ENCODE measurements at regions not wholly inside any gene's neighbourhood (a gene's known extent, or its start where the extent isn't known, plus 50 kb on each side); places are given as distances from the start of the nearest gene placed in this dataset.

DNA sequence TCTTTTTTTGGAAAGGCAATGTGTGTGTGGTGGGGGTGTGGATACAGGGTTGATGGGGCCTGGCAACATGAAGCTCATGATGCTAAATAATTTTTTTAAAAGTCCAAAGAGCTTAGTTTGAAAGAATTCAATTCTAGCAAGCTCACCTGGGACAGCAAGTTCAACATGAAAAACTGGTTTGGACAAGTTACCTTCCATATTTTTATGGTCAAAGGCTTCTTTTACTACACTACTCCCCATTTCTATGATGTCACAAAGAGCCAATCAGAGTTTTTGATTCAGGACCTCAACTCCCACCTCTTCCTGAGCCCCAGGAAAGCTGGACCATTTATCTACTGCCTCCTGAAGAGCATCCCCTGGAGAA is 66.1 kb upstream of the CTNNBL1 start:
- Histone ChIP-seq H3K4me2 (ENCODE audit: low read length) (no peak overlapping the region), H3K36me3 (replicated peaks; ENCODE audit: low read depth, low read length) (no peaks in the 10 kb centered on the region), H3K4me3 (ENCODE audit: low read length) (no peak overlapping the region), H3K79me2 (ENCODE audit: low read length) (no peaks in the 10 kb centered on the region), H3K9me3 (ENCODE audit: insufficient read depth, low read length) (no peaks in the 10 kb centered on the region), H3K9ac (ENCODE audit: low read length) (no peak overlapping the region), H3K27ac (ENCODE audit: low read length) (no peak overlapping the region), H2AFZ (ENCODE audit: low read depth, low read length) (no peak overlapping the region), H3K4me1 (ENCODE audit: low read length) (no peaks in the 10 kb centered on the region), H3K27me3 (ENCODE audit: low read depth, low read length) (peaks cover 79% of the 10 kb centered on the region), H4K20me1 (ENCODE audit: insufficient read depth, low read length) (no peaks in the 10 kb centered on the region)
- TF ChIP-seq, protein P1, sequence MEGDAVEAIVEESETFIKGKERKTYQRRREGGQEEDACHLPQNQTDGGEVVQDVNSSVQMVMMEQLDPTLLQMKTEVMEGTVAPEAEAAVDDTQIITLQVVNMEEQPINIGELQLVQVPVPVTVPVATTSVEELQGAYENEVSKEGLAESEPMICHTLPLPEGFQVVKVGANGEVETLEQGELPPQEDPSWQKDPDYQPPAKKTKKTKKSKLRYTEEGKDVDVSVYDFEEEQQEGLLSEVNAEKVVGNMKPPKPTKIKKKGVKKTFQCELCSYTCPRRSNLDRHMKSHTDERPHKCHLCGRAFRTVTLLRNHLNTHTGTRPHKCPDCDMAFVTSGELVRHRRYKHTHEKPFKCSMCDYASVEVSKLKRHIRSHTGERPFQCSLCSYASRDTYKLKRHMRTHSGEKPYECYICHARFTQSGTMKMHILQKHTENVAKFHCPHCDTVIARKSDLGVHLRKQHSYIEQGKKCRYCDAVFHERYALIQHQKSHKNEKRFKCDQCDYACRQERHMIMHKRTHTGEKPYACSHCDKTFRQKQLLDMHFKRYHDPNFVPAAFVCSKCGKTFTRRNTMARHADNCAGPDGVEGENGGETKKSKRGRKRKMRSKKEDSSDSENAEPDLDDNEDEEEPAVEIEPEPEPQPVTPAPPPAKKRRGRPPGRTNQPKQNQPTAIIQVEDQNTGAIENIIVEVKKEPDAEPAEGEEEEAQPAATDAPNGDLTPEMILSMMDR (IDR thresholded peaks at IDR 0.05; ENCODE audit: low read depth, low read length), result no peak
- TF ChIP-seq EZH2phosphoT487 (IDR thresholded peaks at IDR 0.05; ENCODE audit: low read depth), result no peak

DNA sequence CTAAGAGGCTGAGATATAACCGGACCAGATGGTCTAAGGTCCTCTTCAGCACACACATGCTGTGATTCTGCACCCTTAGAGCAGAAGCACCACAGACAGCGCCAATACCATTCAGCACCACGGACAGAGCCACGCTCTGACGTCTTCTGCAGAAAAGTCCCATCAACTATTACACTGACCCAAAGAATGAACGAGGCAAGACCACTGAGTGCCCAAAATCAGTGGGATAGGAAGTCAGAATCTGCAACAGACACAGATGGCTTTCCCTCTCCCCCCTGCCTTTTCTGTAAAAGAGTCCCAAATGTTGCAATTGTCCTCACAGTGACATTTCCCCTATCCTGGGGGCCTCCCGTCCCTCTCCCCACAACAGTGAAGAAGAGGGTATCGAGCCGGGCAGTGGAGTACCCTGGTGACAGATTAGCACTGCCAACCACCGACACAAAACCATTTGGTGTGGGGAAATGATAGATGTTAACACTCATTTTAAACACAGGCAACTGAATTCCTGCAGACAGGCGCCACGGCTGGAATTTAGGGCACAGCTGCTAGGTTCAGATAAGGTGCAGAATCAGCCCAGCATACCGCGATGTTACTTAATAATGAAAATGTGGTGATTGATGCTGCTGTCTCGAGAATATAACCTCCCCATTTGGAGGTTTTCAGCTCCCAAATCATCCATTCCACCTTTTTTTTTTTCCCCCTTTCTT is 66.6 kb upstream of the CTNNBL1 start:
- Histone ChIP-seq H3K4me1 (ENCODE audit: low read length) (no peaks in the 10 kb centered on the region), H3K36me3 (replicated peaks; ENCODE audit: low read depth, low read length) (no peaks in the 10 kb centered on the region), H3K4me2 (ENCODE audit: low read length) (no peak overlapping the region), H2AFZ (ENCODE audit: low read depth, low read length) (no peak overlapping the region), H3K79me2 (ENCODE audit: low read length) (no peaks in the 10 kb centered on the region), H3K9ac (ENCODE audit: low read length) (no peak overlapping the region), H4K20me1 (ENCODE audit: insufficient read depth, low read length) (no peaks in the 10 kb centered on the region), H3K4me3 (ENCODE audit: low read length) (no peak overlapping the region), H3K27ac (ENCODE audit: low read length) (no peak overlapping the region), H3K27me3 (ENCODE audit: low read depth, low read length) (peaks cover 81% of the 10 kb centered on the region), H3K9me3 (ENCODE audit: insufficient read depth, low read length) (no peaks in the 10 kb centered on the region)
- no peak for TF ChIP-seq EZH2phosphoT487 (IDR thresholded peaks at IDR 0.05; ENCODE audit: low read depth)
- TF ChIP-seq, protein P1 (IDR thresholded peaks at IDR 0.05; ENCODE audit: low read depth, low read length), result no peak

GRCh38 chr20:37624963-37625362 is 68.9 kb upstream of the CTNNBL1 start:
- Histone ChIP-seq H3K79me2 (ENCODE audit: low read length) (no peaks in the 10 kb centered on the region), H3K27me3 (ENCODE audit: low read depth, low read length) (peaks cover 75% of the 10 kb centered on the region), H3K36me3 (replicated peaks; ENCODE audit: low read depth, low read length) (no peaks in the 10 kb centered on the region), H3K4me1 (ENCODE audit: low read length) (no peaks in the 10 kb centered on the region), H3K4me3 (ENCODE audit: low read length) (no peak overlapping the region), H2AFZ (ENCODE audit: low read depth, low read length) (no peak overlapping the region), H3K9me3 (ENCODE audit: insufficient read depth, low read length) (no peaks in the 10 kb centered on the region), H3K4me2 (ENCODE audit: low read length) (no peak overlapping the region), H3K9ac (ENCODE audit: low read length) (no peak overlapping the region), H3K27ac (ENCODE audit: low read length) (no peak overlapping the region), H4K20me1 (ENCODE audit: insufficient read depth, low read length) (no peaks in the 10 kb centered on the region)
- TF ChIP-seq, protein P1 (IDR thresholded peaks at IDR 0.05; ENCODE audit: low read depth, low read length), result no peak
- no peak for TF ChIP-seq EZH2phosphoT487 (IDR thresholded peaks at IDR 0.05; ENCODE audit: low read depth)

- peaks cover 72% of the 10 kb centered on the region for H3K27me3 ChIP-seq (ENCODE audit: low read depth, low read length)
- H3K79me2 ChIP-seq (ENCODE audit: low read length), result no peaks in the 10 kb centered on the region
- H3K27ac ChIP-seq (ENCODE audit: low read length), result no peak overlapping the region
- no peak overlapping the region for H3K4me3 ChIP-seq (ENCODE audit: low read length)
- H4K20me1 ChIP-seq (ENCODE audit: insufficient read depth, low read length), result no peaks in the 10 kb centered on the region
- no peaks in the 10 kb centered on the region for H3K4me1 ChIP-seq (ENCODE audit: low read length)
- no peak overlapping the region for H3K9ac ChIP-seq (ENCODE audit: low read length)
- H3K4me2 ChIP-seq (ENCODE audit: low read length), result no peak overlapping the region
- TF ChIP-seq EZH2phosphoT487 (IDR thresholded peaks at IDR 0.05; ENCODE audit: low read depth), result no peak
- TF ChIP-seq, protein P1 (IDR thresholded peaks at IDR 0.05; ENCODE audit: low read depth, low read length), result no peak
- H3K36me3 ChIP-seq (replicated peaks; ENCODE audit: low read depth, low read length), result no peaks in the 10 kb centered on the region
- H3K9me3 ChIP-seq (ENCODE audit: insufficient read depth, low read length), result no peaks in the 10 kb centered on the region
- H2AFZ ChIP-seq (ENCODE audit: low read depth, low read length), result no peak overlapping the region
Measured at GRCh38 chr20:37622728-37623127, 71.1 kb upstream of the CTNNBL1 start.

Measured in OCI-LY3 (cell line).